ENCODE measurements at regions not wholly inside any gene's neighbourhood (a gene's known extent, or its start where the extent isn't known, plus 50 kb on each side); places are given as distances from the start of the nearest gene placed in this dataset.

- Mint-ChIP-seq H3K27ac (no peak overlapping the region), H3K4me3 (no peak overlapping the region), H3K4me1 (no peaks in the 10 kb centered on the region), H3K9me3 (no peaks in the 10 kb centered on the region), H3K36me3 (ENCODE audit: low read depth) (no peaks in the 10 kb centered on the region), H3K27me3 (ENCODE audit: low read depth) (no peaks in the 10 kb centered on the region)
- no peak for TF ChIP-seq CTCF (IDR thresholded peaks at IDR 0.05; ENCODE audit: unreplicated experiment in 3 of 3)
Measured at GRCh38 chr4:136793848-136794247, 738.4 kb downstream of the PCDH18 start.

- H3K36me3 Mint-ChIP-seq (ENCODE audit: low read depth): no peaks in the 10 kb centered on the region
- no peaks in the 10 kb centered on the region for H3K9me3 Mint-ChIP-seq
- H3K27me3 Mint-ChIP-seq (ENCODE audit: low read depth): no peaks in the 10 kb centered on the region
- H3K4me3 Mint-ChIP-seq: no peak overlapping the region
- H3K27ac Mint-ChIP-seq: no peak overlapping the region
- TF ChIP-seq CTCF (IDR thresholded peaks at IDR 0.05; ENCODE audit: unreplicated experiment in 3 of 3): no peak
- no peaks in the 10 kb centered on the region for H3K4me1 Mint-ChIP-seq
Measured at GRCh38 chr4:136784326-136784725, 748.0 kb downstream of the PCDH18 start.

- Mint-ChIP-seq H3K27ac (no peak overlapping the region), H3K9me3 (peaks cover 4% of the 10 kb centered on the region), H3K36me3 (ENCODE audit: low read depth) (no peaks in the 10 kb centered on the region), H3K27me3 (ENCODE audit: low read depth) (no peaks in the 10 kb centered on the region), H3K4me1 (no peaks in the 10 kb centered on the region), H3K4me3 (no peak overlapping the region)
- TF ChIP-seq CTCF (IDR thresholded peaks at IDR 0.05; ENCODE audit: unreplicated experiment in 3 of 3): no peak
Measured at GRCh38 chr4:136769717-136770116, 762.6 kb downstream of the PCDH18 start.

- Mint-ChIP-seq H3K9me3 (peaks cover 4% of the 10 kb centered on the region), H3K4me3 (no peak overlapping the region), H3K4me1 (no peaks in the 10 kb centered on the region), H3K27ac (no peak overlapping the region), H3K27me3 (ENCODE audit: low read depth) (no peaks in the 10 kb centered on the region), H3K36me3 (ENCODE audit: low read depth) (no peaks in the 10 kb centered on the region)
- no peak for TF ChIP-seq CTCF (IDR thresholded peaks at IDR 0.05; ENCODE audit: unreplicated experiment in 3 of 3)
Measured at GRCh38 chr4:136768925-136769275, 763.4 kb downstream of the PCDH18 start.

- no peak overlapping the region for H3K27ac Mint-ChIP-seq
- no peak for TF ChIP-seq CTCF (IDR thresholded peaks at IDR 0.05; ENCODE audit: unreplicated experiment in 3 of 3)
- H3K27me3 Mint-ChIP-seq (ENCODE audit: low read depth): no peaks in the 10 kb centered on the region
- no peaks in the 10 kb centered on the region for H3K36me3 Mint-ChIP-seq (ENCODE audit: low read depth)
- H3K9me3 Mint-ChIP-seq: peaks cover 4% of the 10 kb centered on the region
- H3K4me1 Mint-ChIP-seq: no peaks in the 10 kb centered on the region
- no peak overlapping the region for H3K4me3 Mint-ChIP-seq
Measured at GRCh38 chr4:136768213-136768924, 763.9 kb downstream of the PCDH18 start.

- no peak for TF ChIP-seq CTCF (IDR thresholded peaks at IDR 0.05; ENCODE audit: unreplicated experiment in 3 of 3)
- Mint-ChIP-seq H3K4me1 (no peaks in the 10 kb centered on the region), H3K27me3 (ENCODE audit: low read depth) (no peaks in the 10 kb centered on the region)
Measured at GRCh38 chr4:136763919-136764318, 768.4 kb downstream of the PCDH18 start.

More at GRCh38 chr4:136763919-136764318, 768.4 kb downstream of the PCDH18 start:
- no peaks in the 10 kb centered on the region for H3K36me3 Mint-ChIP-seq (ENCODE audit: low read depth)
- no peak overlapping the region for H3K27ac Mint-ChIP-seq
- H3K9me3 Mint-ChIP-seq: peaks cover 4% of the 10 kb centered on the region
- no peak overlapping the region for H3K4me3 Mint-ChIP-seq

All from nephron (organoid).